Tibial nerve (tissue), 3 donors: ENCODE measurements at regions not wholly inside any gene's neighbourhood (a gene's known extent, or its start where the extent isn't known, plus 50 kb on each side); places are given as distances from the start of the nearest gene placed in this dataset.
"Not testable (repeated sequence)": the region's sequence is repeated elsewhere in the genome, so short reads cannot be mapped to it uniquely, and the experiment has no call there.

Source experiments
- POLR2A ChIP-seq, 2 donors: fragments of 450-650 bp; IDR thresholded peaks; one replicate each; pipeline ENCODE4 v1.6.1; 2017; ENCODE audit warnings: antibody characterized with exemption in 2 of 2, mild to moderate bottlenecking in 2 of 2, moderate library complexity in 2 of 2
- TF ChIP-seq, protein P1 (sequence below), 5 experiments: fragments of 200-600 bp in 3 of 5; fragments of 450-650 bp in 2 of 5; sonication (generic) in 3 of 5; IDR thresholded peaks; one replicate each; pipeline ENCODE4 v1.5.1; 2016 to 2019; ENCODE audit warnings: antibody characterized with exemption in 5 of 5, mild to moderate bottlenecking in 3 of 5, moderate library complexity in 2 of 5

GRCh38 chr1:117716030-117716429 lies 110.2 kb downstream of the TENT5C start:
- not testable (repeated sequence) for TF ChIP-seq POLR2A (IDR thresholded peaks at IDR 0.05)
- TF ChIP-seq, protein P1, sequence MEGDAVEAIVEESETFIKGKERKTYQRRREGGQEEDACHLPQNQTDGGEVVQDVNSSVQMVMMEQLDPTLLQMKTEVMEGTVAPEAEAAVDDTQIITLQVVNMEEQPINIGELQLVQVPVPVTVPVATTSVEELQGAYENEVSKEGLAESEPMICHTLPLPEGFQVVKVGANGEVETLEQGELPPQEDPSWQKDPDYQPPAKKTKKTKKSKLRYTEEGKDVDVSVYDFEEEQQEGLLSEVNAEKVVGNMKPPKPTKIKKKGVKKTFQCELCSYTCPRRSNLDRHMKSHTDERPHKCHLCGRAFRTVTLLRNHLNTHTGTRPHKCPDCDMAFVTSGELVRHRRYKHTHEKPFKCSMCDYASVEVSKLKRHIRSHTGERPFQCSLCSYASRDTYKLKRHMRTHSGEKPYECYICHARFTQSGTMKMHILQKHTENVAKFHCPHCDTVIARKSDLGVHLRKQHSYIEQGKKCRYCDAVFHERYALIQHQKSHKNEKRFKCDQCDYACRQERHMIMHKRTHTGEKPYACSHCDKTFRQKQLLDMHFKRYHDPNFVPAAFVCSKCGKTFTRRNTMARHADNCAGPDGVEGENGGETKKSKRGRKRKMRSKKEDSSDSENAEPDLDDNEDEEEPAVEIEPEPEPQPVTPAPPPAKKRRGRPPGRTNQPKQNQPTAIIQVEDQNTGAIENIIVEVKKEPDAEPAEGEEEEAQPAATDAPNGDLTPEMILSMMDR (IDR thresholded peaks at IDR 0.05) = not testable (repeated sequence)
